Right renal pelvis (tissue), 4 donors: ENCODE measurements at regions not wholly inside any gene's neighbourhood (a gene's known extent, or its start where the extent isn't known, plus 50 kb on each side); places are given as distances from the start of the nearest gene placed in this dataset.

Experiments
- DNase-seq, 4 donors: peaks; one replicate each; pipeline ENCODE4 v3.0.0-alpha.2; 2013; ENCODE audit warnings: low read depth in 4 of 4, low spot score in 3 of 4, missing footprints in 1 of 4

- DNase-seq = no peak
These were observed 57.7 kb upstream of the PARD3 start for GRCh38 chr10:34872820-34873219.

GRCh38 chr10:34869135-34869836 lies 54.2 kb upstream of the PARD3 start:
- no peak for DNase-seq

GRCh38 chr10:34868589-34868988 lies 53.5 kb upstream of the PARD3 start:
- no peak for DNase-seq

GRCh38 chr10:34866848-34867247 lies 51.8 kb upstream of the PARD3 start:
- DNase-seq = no peak
